ENCODE measurements at regions not wholly inside any gene's neighbourhood (a gene's known extent, or its start where the extent isn't known, plus 50 kb on each side); places are given as distances from the start of the nearest gene placed in this dataset.

DNA sequence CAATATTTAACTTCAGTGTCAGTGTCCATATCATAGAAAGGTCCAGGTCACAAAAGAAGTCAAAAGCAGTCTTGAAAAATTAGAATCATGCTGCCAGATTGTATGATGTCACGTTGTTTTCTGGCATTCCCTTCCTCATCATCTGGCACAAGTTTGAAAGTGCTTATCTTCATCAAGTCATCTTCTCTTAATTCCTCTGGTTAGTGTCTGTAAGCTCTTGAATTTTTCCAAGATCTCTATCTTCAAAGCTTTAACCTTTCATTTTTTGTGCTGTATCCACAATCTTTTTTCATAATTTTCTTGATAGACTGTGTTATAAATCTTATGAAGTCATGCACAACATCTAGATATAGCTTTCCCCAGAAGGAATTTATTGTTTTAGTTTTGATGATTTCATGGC lies 682.7 kb upstream of the AADAT start:
- H3K9me3 Mint-ChIP-seq: peaks cover 5% of the 10 kb centered on the region in 2 donors
- DNase-seq: no peak
- H3K27ac Mint-ChIP-seq: no peak overlapping the region
- no peaks in the 10 kb centered on the region for H3K4me1 Mint-ChIP-seq (ENCODE audit: low read depth)
- H3K4me3 Mint-ChIP-seq: no peak overlapping the region
- H3K36me3 Mint-ChIP-seq (ENCODE audit: insufficient read depth in 2 of 2): no peaks in the 10 kb centered on the region
- no peaks in the 10 kb centered on the region for H3K27me3 Mint-ChIP-seq (ENCODE audit: low read depth)
- no peak for ATAC-seq (replicated peaks in 1 of 2)

GRCh38 chr4:170770664-170771063 lies 680.9 kb upstream of the AADAT start:
- Mint-ChIP-seq H3K27ac (no peak overlapping the region), H3K36me3 (ENCODE audit: insufficient read depth in 2 of 2) (no peaks in the 10 kb centered on the region), H3K4me1 (ENCODE audit: low read depth) (no peaks in the 10 kb centered on the region), H3K27me3 (ENCODE audit: low read depth) (no peaks in the 10 kb centered on the region), H3K4me3 (no peak overlapping the region), H3K9me3 (peaks cover 5% of the 10 kb centered on the region in 2 donors)
- DNase-seq: no peak
- ATAC-seq (replicated peaks in 1 of 2): no peak

GRCh38 chr4:170769862-170770261 lies 680.1 kb upstream of the AADAT start:
- Mint-ChIP-seq H3K27ac (no peak overlapping the region), H3K4me1 (ENCODE audit: low read depth) (no peaks in the 10 kb centered on the region), H3K4me3 (no peak overlapping the region), H3K9me3 (peaks cover 5% of the 10 kb centered on the region in 2 donors), H3K27me3 (ENCODE audit: low read depth) (no peaks in the 10 kb centered on the region), H3K36me3 (ENCODE audit: insufficient read depth in 2 of 2) (no peaks in the 10 kb centered on the region)
- DNase-seq (no peak), ATAC-seq (replicated peaks in 1 of 2) (no peak)

DNA sequence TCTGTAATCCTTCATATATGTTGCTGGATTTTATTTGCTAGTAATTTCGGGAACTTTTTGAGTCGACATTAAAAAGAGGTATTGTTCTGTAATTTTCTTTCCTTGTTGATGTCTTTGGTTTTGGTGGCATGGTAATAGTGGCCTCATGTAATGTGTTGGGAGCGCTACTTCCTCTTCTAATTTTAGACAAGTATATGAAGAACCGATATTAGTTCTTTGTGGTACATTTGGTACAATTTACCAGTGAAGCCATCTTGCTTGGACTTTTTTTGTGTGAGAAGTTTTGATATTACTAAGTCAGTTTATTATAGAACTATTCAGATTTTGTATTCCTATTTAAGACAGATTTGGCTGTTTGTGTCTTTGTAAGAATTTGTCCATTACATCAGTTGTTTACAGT lies 669.2 kb upstream of the AADAT start:
- H3K27ac Mint-ChIP-seq: no peak overlapping the region
- peaks cover 6 to 10% of the 10 kb centered on the region in 2 donors for H3K9me3 Mint-ChIP-seq
- H3K27me3 Mint-ChIP-seq (ENCODE audit: low read depth): no peaks in the 10 kb centered on the region

DNA sequence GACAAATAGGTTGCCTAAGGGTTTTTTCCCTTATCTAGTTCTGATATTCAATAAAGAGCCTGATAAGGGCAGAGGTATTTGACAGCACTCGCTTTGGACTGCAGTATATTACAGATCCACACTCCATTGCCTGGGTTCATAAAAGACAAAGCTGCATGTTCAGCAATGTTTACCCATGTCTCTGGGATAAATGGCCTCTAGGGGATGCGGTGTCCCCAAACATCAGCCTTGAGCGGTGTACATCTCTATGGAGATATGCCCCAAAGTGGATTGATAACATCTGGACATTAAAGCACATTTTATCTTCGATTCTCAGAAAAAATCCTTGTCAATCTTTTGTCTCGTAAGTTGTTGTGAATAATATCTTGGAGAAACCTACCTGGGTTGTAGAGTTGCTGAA lies 660.8 kb upstream of the AADAT start:
- Mint-ChIP-seq H3K27me3 (ENCODE audit: low read depth) (no peaks in the 10 kb centered on the region), H3K4me1 (ENCODE audit: low read depth) (no peaks in the 10 kb centered on the region), H3K27ac (no peak overlapping the region), H3K9me3 (peaks cover 5 to 9% of the 10 kb centered on the region in 2 donors), H3K36me3 (ENCODE audit: insufficient read depth in 2 of 2) (no peaks in the 10 kb centered on the region), H3K4me3 (no peak overlapping the region)
- no peak for ATAC-seq (replicated peaks in 1 of 2)
- DNase-seq: no peak

More for the DNA sequence above, 669.2 kb upstream of the AADAT start:
- Mint-ChIP-seq H3K4me1 (ENCODE audit: low read depth) (no peaks in the 10 kb centered on the region), H3K4me3 (no peak overlapping the region), H3K36me3 (ENCODE audit: insufficient read depth in 2 of 2) (no peaks in the 10 kb centered on the region)
- DNase-seq: no peak
- ATAC-seq (replicated peaks in 1 of 2): no peak

- H3K36me3 Mint-ChIP-seq (ENCODE audit: insufficient read depth in 2 of 2): no peaks in the 10 kb centered on the region
Measured at GRCh38 chr4:170748975-170749374, 659.2 kb upstream of the AADAT start.

DNA sequence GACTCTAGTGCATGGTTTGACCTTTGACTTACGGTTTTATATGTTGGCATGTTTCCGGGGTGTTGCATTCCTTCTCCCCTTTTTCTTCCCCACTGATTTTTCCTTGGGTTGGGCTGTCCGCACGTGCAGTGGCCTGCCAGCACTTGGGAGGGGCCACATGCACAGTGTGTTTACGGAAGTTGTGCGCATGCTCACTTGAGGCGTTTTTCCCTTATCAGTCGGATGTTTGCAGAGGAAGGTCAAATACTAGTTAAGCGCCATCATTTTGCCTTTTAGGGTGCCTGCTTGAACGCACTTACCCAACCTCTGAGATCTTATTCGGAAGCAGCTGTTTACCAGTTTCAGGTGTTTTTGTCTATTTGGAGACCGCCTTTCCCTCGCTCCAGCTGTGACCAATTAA lies 653.9 kb upstream of the AADAT start:
- Mint-ChIP-seq H3K27me3 (ENCODE audit: low read depth) (no peaks in the 10 kb centered on the region), H3K36me3 (ENCODE audit: insufficient read depth in 2 of 2) (no peaks in the 10 kb centered on the region), H3K4me1 (ENCODE audit: low read depth) (no peaks in the 10 kb centered on the region), H3K27ac (no peak overlapping the region), H3K4me3 (no peak overlapping the region), H3K9me3 (peaks cover 1 to 7% of the 10 kb centered on the region in 2 donors)
- DNase-seq (no peak), ATAC-seq (replicated peaks in 1 of 2) (no peak)

More at GRCh38 chr4:170748975-170749374, 659.2 kb upstream of the AADAT start:
- no peak overlapping the region for H3K27ac Mint-ChIP-seq
- DNase-seq: no peak
- H3K9me3 Mint-ChIP-seq: peaks cover 3 to 6% of the 10 kb centered on the region in 2 donors
- no peak for ATAC-seq (replicated peaks in 1 of 2)
- no peak overlapping the region for H3K4me3 Mint-ChIP-seq
- H3K27me3 Mint-ChIP-seq (ENCODE audit: low read depth): no peaks in the 10 kb centered on the region
- H3K4me1 Mint-ChIP-seq (ENCODE audit: low read depth): no peaks in the 10 kb centered on the region

- Mint-ChIP-seq H3K4me1 (ENCODE audit: low read depth) (no peaks in the 10 kb centered on the region), H3K4me3 (no peak overlapping the region), H3K36me3 (ENCODE audit: insufficient read depth in 2 of 2) (no peaks in the 10 kb centered on the region), H3K27me3 (ENCODE audit: low read depth) (no peaks in the 10 kb centered on the region), H3K27ac (no peak overlapping the region), H3K9me3 (peaks cover 1 to 4% of the 10 kb centered on the region in 2 donors)
- no peak for ATAC-seq (replicated peaks in 1 of 2)
- no peak for DNase-seq
Measured at GRCh38 chr4:170741856-170742255, 652.1 kb upstream of the AADAT start.

DNA sequence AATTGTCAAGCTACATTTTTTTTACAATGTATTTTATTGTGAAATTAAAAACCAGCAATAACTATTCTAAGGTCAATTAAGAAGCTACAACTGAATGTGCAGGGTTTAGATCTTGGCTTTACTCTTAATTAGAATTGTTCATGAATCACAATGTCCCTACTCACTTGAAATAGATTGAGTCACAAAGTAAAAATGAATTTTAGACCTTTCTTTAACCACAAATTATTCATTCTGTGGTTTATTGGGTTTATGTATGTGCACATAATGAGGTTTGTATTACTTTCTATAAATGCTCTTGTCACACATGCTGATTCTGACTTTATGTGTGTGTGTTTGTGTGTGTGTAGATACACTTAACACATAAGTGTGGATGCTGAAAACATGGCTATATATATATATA lies 647.0 kb upstream of the AADAT start:
- no peak overlapping the region for H3K4me3 Mint-ChIP-seq
- ATAC-seq (replicated peaks in 1 of 2) (no peak), DNase-seq (no peak)
- no peaks in the 10 kb centered on the region for H3K27me3 Mint-ChIP-seq (ENCODE audit: low read depth)
- no peaks in the 10 kb centered on the region for H3K9me3 Mint-ChIP-seq
- H3K4me1 Mint-ChIP-seq (ENCODE audit: low read depth): no peaks in the 10 kb centered on the region
- H3K27ac Mint-ChIP-seq: no peak overlapping the region
- no peaks in the 10 kb centered on the region for H3K36me3 Mint-ChIP-seq (ENCODE audit: insufficient read depth in 2 of 2)

DNA sequence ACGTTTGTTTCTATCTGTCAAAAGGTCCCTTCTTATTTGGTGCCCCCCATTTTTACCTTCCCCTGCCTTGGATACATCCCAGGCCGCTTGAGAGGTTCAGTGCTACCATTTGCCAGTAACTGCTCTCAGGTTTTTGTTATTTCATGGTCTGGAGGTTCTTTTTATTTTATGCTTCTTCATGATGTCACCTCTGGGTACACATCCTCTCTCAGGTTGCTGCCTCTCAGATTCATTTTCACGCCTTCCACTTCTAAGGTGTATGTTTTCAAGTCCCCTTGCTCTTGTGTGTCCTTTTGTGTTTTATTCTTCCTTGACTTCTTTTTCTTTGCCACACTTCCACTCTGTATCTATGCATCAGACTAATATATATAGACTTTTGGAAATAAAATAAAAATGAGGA lies 640.1 kb upstream of the AADAT start:
- no peaks in the 10 kb centered on the region for H3K36me3 Mint-ChIP-seq (ENCODE audit: insufficient read depth in 2 of 2)
- H3K4me3 Mint-ChIP-seq: no peak overlapping the region
- no peaks in the 10 kb centered on the region for H3K4me1 Mint-ChIP-seq (ENCODE audit: low read depth)
- no peak overlapping the region for H3K27ac Mint-ChIP-seq
- H3K9me3 Mint-ChIP-seq: peaks cover 4 to 8% of the 10 kb centered on the region in 2 donors
- no peak for DNase-seq
- H3K27me3 Mint-ChIP-seq (ENCODE audit: low read depth): no peaks in the 10 kb centered on the region
- no peak for ATAC-seq (replicated peaks in 1 of 2)

- no peak overlapping the region for H3K27ac Mint-ChIP-seq
- H3K4me1 Mint-ChIP-seq (ENCODE audit: low read depth): no peaks in the 10 kb centered on the region
- ATAC-seq (replicated peaks in 1 of 2) (no peak), DNase-seq (no peak)
- H3K9me3 Mint-ChIP-seq: peaks cover 4 to 8% of the 10 kb centered on the region in 2 donors
- H3K36me3 Mint-ChIP-seq (ENCODE audit: insufficient read depth in 2 of 2): no peaks in the 10 kb centered on the region
- no peak overlapping the region for H3K4me3 Mint-ChIP-seq
- H3K27me3 Mint-ChIP-seq (ENCODE audit: low read depth): no peaks in the 10 kb centered on the region
Measured at GRCh38 chr4:170729236-170729635, 639.5 kb upstream of the AADAT start.

DNA sequence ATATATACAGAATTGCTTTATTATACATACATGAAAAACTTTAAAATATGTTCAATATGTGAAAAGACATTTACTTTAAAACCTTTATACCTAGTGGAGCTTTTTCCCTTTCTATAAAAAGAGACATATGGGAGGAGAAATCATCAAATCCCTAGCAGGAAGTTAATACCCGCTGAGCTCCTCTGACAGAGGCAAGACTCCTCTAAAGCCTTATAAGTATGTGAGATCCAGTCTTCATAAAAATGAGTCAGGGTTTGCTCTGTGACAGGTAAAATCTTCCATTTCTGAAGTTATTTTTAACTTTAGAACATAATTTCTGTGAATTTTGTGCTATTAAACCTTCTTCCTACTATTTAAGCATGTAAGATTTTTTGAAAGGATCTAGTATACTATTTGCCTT lies 634.4 kb upstream of the AADAT start:
- Mint-ChIP-seq H3K36me3 (ENCODE audit: insufficient read depth in 2 of 2) (no peaks in the 10 kb centered on the region), H3K4me1 (ENCODE audit: low read depth) (no peaks in the 10 kb centered on the region), H3K9me3 (peaks cover 0 to 10% of the 10 kb centered on the region in 2 donors), H3K27ac (no peak overlapping the region), H3K4me3 (no peak overlapping the region), H3K27me3 (ENCODE audit: low read depth) (no peaks in the 10 kb centered on the region)
- no peak for ATAC-seq (replicated peaks in 1 of 2)
- DNase-seq: no peak

DNA sequence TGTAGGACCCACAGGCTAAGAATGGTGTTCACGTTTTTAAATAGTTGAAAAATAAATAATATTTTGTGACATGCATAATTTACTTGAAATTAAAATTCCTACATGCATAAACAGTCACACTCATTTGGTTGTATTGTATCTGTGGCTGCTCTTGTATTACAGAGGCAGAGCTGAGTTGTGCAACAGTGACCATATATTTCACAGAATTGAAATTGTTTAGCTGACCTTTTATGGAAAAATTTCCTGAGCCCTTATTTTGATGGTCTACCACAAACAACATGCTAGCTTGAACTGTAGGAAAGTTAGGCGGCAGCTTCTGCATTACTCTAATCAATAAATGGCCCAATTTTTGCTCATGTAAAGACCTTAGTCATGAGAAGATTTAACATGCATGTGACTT lies 633.4 kb upstream of the AADAT start:
- DNase-seq (no peak), ATAC-seq (replicated peaks in 1 of 2) (no peak)
- Mint-ChIP-seq H3K27me3 (ENCODE audit: low read depth) (no peaks in the 10 kb centered on the region), H3K9me3 (peaks cover 0 to 9% of the 10 kb centered on the region in 2 donors), H3K27ac (no peak overlapping the region), H3K36me3 (ENCODE audit: insufficient read depth in 2 of 2) (no peaks in the 10 kb centered on the region), H3K4me1 (ENCODE audit: low read depth) (no peaks in the 10 kb centered on the region), H3K4me3 (no peak overlapping the region)

DNA sequence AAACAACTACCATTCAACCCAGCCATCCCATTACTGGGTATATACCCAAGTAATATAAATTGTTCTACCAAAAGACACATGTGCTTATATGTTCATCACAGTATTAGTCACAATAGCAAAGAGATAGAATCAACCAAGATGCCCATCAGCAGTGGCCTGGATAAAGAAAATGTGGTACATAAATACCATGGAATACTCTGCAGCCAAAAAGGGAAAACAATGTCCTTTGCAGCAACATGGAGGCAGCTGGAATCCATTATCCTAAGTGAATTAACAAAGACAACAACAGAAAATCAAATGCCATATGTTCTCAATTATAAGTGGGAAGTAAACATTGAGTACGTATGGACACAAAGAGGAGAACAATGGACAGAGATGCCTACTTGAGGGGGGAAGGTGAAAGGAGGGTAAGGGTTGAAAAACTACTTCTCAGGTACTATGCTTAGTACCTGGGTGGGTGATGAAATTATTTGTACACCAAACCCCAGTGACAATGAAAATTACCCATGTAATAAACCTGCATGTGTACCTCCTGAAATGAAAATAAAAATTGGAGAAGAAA lies 632.1 kb upstream of the AADAT start:
- ATAC-seq (replicated peaks in 1 of 2) (no peak), DNase-seq (no peak)
- H3K27ac Mint-ChIP-seq: no peak overlapping the region
- H3K36me3 Mint-ChIP-seq (ENCODE audit: insufficient read depth in 2 of 2): no peaks in the 10 kb centered on the region
- no peaks in the 10 kb centered on the region for H3K4me1 Mint-ChIP-seq (ENCODE audit: low read depth)
- peaks cover 0 to 9% of the 10 kb centered on the region in 2 donors for H3K9me3 Mint-ChIP-seq
- no peak overlapping the region for H3K4me3 Mint-ChIP-seq
- no peaks in the 10 kb centered on the region for H3K27me3 Mint-ChIP-seq (ENCODE audit: low read depth)
